NOMO-1 (cell line): ENCODE measurements at regions not wholly inside any gene's neighbourhood (a gene's known extent, or its start where the extent isn't known, plus 50 kb on each side); places are given as distances from the start of the nearest gene placed in this dataset.

ENCODE experiments used
- DNase-seq, 2 experiments: peaks; one replicate each; lab custom pipeline; 2025; ENCODE audit not compliant: unreplicated experiment in 2 of 2; lab: John Stamatoyannopoulos, UW

GRCh38 chr10:84768132-84768531 lies 439.7 kb downstream of the CCSER2 start:
- DNase-seq: no peak

- no peak for DNase-seq
Measured at GRCh38 chr10:84770824-84771223, 442.4 kb downstream of the CCSER2 start.

GRCh38 chr10:84783386-84783785 lies 455.0 kb downstream of the CCSER2 start:
- peak in 1 of 2 experiments; percentile 17 for DNase-seq

DNA sequence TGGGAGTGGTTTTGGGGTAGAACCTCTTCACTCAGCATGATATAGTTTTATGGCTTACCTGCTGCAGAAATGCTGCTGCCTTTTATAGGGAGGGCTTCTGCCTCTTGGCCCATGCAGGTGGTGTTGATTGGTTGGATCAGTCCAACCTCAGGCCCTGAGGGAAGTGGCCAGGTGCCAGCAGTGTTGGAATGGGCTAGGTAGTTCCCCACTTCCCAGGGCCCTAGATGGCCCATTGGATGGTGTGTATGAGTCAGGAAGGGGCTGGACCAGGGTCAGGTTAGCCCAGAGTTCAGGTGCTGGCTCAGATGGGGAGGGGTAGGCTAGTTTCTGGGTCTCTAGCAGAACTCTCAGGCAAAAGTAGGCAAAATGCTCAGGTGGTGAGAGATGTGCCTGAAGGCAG lies 455.5 kb downstream of the CCSER2 start:
- no peak for DNase-seq

- no peak for DNase-seq
Measured at GRCh38 chr10:84784749-84785148, 456.4 kb downstream of the CCSER2 start.

- no peak for DNase-seq
Measured at GRCh38 chr10:84789026-84789425, 460.6 kb downstream of the CCSER2 start.

- no peak for DNase-seq
Measured at GRCh38 chr10:84798312-84798711, 469.9 kb downstream of the CCSER2 start.

- no peak for DNase-seq
Measured at GRCh38 chr10:84801156-84801555, 472.8 kb downstream of the CCSER2 start.

DNA sequence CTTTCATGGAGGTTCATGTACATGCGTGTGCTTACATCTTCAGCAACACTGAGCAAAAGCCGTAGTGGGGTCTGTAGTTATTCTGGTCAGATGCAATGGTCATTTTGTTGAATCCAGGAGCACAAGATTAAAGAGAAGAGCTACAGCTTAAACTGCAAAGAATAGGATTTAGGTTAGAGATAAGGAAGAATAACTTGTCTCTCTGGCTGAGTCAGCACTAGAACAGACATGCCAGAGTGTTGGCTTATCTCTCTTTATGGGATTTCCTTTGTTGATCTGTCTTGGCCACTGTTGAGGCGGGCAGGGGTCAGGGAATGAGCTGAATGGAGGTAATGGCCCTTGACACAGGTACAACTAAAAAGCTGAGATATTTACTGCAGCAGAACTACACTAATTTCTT lies 473.5 kb downstream of the CCSER2 start:
- no peak for DNase-seq

DNA sequence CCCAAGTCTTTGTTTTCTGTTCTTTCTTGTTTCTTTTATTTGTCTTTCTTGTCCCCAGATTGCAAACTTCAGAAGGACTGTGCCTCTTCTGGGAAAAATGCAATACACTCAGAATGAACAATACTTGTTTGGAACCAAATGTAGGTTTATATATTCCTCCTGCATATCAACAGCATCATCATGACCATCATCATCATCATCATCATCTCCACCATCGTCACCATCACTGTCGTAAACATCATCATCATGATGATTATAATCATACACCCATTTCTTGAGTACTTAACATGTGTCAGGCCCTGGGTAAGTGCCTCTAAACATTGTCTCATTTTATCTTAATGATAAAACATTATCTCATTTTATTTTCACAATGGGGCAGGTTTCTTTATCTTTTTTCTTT lies 476.8 kb downstream of the CCSER2 start:
- no peak for DNase-seq

- no peak for DNase-seq
Measured at GRCh38 chr10:84811113-84811512, 482.7 kb downstream of the CCSER2 start.

DNA sequence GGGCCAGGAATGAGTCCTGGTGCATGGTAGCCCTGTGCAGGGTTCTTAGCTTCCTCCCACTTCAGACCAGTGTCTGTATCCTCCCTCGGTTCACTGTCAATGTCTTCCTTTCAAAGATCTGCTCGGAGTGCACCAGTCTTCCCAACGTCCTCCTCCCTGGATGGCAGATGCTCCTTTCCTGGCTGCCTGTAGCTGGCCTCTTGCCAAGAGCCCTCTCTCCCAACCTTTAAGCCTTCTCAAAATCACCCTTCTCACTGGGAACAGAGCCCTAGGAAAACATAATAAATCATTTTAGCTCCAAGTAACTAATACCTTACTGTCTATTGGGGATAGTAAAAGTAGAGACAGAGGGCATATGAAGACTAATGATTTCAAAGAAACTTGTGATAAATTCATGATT lies 490.6 kb downstream of the CCSER2 start:
- no peak for DNase-seq

- DNase-seq: peak in 1 of 2 experiments; percentile 0
Measured at GRCh38 chr10:84820120-84820519, 491.7 kb downstream of the CCSER2 start.

GRCh38 chr10:84820596-84820995 lies 492.2 kb downstream of the CCSER2 start:
- DNase-seq: no peak

DNA sequence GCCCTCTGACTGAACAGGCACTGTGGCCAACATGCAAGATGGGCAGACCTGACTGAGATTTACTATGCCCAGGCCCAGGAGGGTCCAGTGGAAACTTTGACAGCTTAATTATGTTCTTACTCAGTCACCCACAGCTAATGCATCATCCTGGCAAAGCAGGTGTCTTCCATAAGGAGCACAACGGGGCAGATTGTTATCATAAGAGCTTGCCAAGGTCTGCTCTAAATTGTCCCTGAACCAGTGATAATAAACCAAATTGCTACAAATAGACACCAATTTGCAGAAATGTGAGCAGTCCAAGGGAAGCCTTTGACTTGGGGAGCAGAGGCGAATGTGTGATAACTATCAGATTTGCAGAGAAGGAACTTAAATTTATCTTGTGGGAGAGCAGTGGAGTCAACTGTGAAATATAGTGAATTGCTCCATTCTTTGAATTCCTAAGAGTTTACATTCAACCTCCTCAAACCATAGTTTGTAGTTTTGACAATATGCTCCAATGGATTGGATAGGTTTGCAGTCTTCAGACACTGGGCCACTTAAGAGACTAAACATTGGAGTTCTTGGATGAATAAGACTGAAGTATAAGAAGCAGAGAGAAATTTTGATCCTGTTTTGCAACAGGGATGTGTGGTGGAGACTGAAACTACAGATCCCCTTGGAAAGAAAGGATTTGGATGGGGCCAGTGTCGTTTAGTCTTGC lies 494.7 kb downstream of the CCSER2 start:
- DNase-seq: no peak

DNA sequence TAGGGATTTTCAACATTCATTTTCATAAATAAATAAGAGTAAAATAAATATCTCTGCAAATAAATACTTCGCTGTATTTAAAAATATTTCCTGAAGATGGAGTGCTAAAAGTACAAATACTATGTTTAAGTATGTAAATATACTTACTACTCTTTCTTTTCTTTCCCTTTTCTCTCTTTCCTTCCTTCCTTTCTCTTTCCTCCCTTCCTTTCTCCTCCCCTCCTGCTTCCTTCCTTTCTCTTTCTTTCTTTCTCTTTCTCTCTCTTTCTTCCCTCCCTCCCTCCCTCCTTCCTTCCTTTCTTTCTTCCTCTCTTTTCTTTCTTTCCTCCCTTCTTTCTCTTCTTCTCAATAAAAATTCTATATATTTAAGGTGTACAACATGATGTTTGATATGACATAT lies 496.1 kb downstream of the CCSER2 start:
- no peak for DNase-seq

GRCh38 chr10:84825330-84825729 lies 496.9 kb downstream of the CCSER2 start:
- DNase-seq: no peak

GRCh38 chr10:84826704-84827103 lies 498.3 kb downstream of the CCSER2 start:
- DNase-seq: no peak

GRCh38 chr10:84829131-84829530 lies 500.7 kb downstream of the CCSER2 start:
- no peak for DNase-seq

- no peak for DNase-seq
Measured at GRCh38 chr10:84837041-84837812, 508.8 kb downstream of the CCSER2 start.

DNA sequence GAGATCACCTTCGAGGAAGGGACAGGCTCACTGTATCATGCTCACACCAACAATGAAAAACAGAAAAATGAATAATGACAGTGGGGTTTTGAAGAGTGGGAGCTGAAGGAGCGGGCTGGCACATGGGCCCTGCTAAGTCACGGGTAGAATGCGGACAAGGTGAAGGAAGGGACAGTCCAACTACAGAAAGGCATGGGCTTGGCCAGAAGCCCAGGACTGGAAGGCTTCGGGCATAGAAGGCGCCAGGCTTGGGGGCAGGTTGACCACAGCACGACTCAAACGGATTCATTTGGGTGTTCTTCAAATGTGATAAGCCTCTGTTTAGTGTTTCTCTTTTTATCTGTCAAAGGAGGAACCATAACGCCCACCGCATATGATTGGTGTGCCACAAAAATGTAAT lies 509.5 kb downstream of the CCSER2 start:
- no peak for DNase-seq

DNA sequence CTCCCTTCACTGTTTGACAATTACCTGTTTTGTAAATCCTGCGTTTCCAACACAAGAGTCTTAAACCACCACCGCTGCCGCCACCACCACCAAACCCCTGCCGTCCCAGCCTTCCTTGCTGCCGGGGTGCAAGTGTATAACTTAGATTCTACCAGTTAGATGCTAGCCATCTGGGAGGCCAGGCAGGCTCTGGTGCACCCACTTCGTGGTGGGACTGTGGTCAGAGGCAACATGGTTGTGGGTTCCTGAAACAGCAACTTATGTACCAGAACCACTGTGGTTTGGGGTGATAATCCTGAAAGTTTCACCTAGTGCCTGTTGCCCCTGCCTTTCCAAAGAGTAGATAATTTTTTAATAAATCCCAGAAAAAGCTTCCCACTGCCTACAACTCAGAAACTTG lies 510.5 kb downstream of the CCSER2 start:
- DNase-seq: no peak
